AG04450 (cell line): ENCODE measurements at regions not wholly inside any gene's neighbourhood (a gene's known extent, or its start where the extent isn't known, plus 50 kb on each side); places are given as distances from the start of the nearest gene placed in this dataset.

Source experiments
- CTCF ChIA-PET: fragments of 300-600, 350-600 bp; formaldehyde crosslinking; extraction: SDS; loops from one replicate; lab custom pipeline; 2022; ENCODE audit warnings: antibody characterized with exemption, inconsistent platforms; lab: Charles Lee
- POLR2A ChIA-PET: fragments of 350-600 bp; formaldehyde crosslinking; extraction: SDS; loops from one replicate; lab custom pipeline; 2021; ENCODE audit warnings: antibody characterized with exemption, inconsistent platforms; lab: Yijun Ruan, JAX
- DNase-seq: peaks from one replicate; pipeline ENCODE4 v3.0.0-alpha.2; 2011; ENCODE audit warnings: low read depth, low spot score
- H3K27ac ChIP-seq: one replicate; pipeline ENCODE4 v1.5.1; 2012; ENCODE audit warnings: low read depth, low read length, control low read depth
- H3K27me3 ChIP-seq: one replicate; pipeline ENCODE4 v1.6.0; 2012; ENCODE audit warnings: low read length; ENCODE audit not compliant: control insufficient read depth, insufficient read depth
- H3K4me3 ChIP-seq: 2 replicates; pipeline ENCODE4 v1.5.1; 2011; ENCODE audit warnings: mild to moderate bottlenecking, low read depth, low read length, control low read depth
- H3K9me3 ChIP-seq: 2 replicates; pipeline ENCODE4 v1.5.1; 2012; ENCODE audit warnings: low read length; ENCODE audit not compliant: control insufficient read depth, insufficient read depth
- CTCF ChIP-seq: IDR thresholded peaks from 2 replicates; pipeline ENCODE4 v1.5.1; 2011; ENCODE audit warnings: low read depth, low read length, control low read depth, inconsistent platforms

GRCh38 chr13:59343132-59343531 lies 820.6 kb downstream of the DIAPH3 start:
- CTCF ChIA-PET: interaction anchor here (2.0 kb wide), 1 partner anchor 25 kb away, joined by 8 read pairs; no protein-coding TSS in a partner anchor
- H3K9me3 ChIP-seq: no peaks in the 10 kb centered on the region
- TF ChIP-seq CTCF: no peak
- no peak for DNase-seq
- POLR2A ChIA-PET: no interaction called here
- no peaks in the 10 kb centered on the region for H3K27me3 ChIP-seq
- H3K27ac ChIP-seq: no peak overlapping the region
- H3K4me3 ChIP-seq: no peak overlapping the region

GRCh38 chr13:59343993-59344822 lies 819.5 kb downstream of the DIAPH3 start:
- DNase-seq: no peak
- Histone ChIP-seq H3K27me3 (peaks cover 2% of the 10 kb centered on the region), H3K27ac (no peak overlapping the region), H3K4me3 (no peak overlapping the region), H3K9me3 (no peaks in the 10 kb centered on the region)
- POLR2A ChIA-PET: no interaction called here
- TF ChIP-seq CTCF: no peak
- CTCF ChIA-PET: no interaction called here

GRCh38 chr13:59345311-59345710 lies 818.4 kb downstream of the DIAPH3 start:
- TF ChIP-seq CTCF: no peak
- Histone ChIP-seq H3K4me3 (no peak overlapping the region), H3K27me3 (peaks cover 2% of the 10 kb centered on the region), H3K27ac (no peak overlapping the region), H3K9me3 (no peaks in the 10 kb centered on the region)
- DNase-seq: no peak
- POLR2A ChIA-PET: no interaction called here
- CTCF ChIA-PET: interaction anchor here (0.7 kb wide), 1 partner anchor 28 kb away, joined by 4 read pairs; no protein-coding TSS in a partner anchor

GRCh38 chr13:59346999-59347723 lies 816.6 kb downstream of the DIAPH3 start:
- H3K27me3 ChIP-seq: peaks cover 4% of the 10 kb centered on the region
- ChIA-PET POLR2A (no interaction called here), CTCF (interaction anchor here (1.5 kb wide), 1 partner anchor 28 kb away, joined by 5 read pairs; no protein-coding TSS in a partner anchor)
- H3K4me3 ChIP-seq: no peak overlapping the region
- no peak overlapping the region for H3K27ac ChIP-seq
- no peak for TF ChIP-seq CTCF
- no peaks in the 10 kb centered on the region for H3K9me3 ChIP-seq
- DNase-seq: no peak

GRCh38 chr13:59348617-59349016 lies 815.1 kb downstream of the DIAPH3 start:
- POLR2A ChIA-PET: no interaction called here
- TF ChIP-seq CTCF: no peak
- Histone ChIP-seq H3K9me3 (no peaks in the 10 kb centered on the region), H3K27me3 (peaks cover 4% of the 10 kb centered on the region), H3K27ac (no peak overlapping the region), H3K4me3 (no peak overlapping the region)
- DNase-seq: no peak
- CTCF ChIA-PET: interaction anchor here (1.5 kb wide), 1 partner anchor 30 kb away, joined by 5 read pairs; no protein-coding TSS in a partner anchor
